MM.1S (cell line): ENCODE measurements at regions not wholly inside any gene's neighbourhood (a gene's known extent, or its start where the extent isn't known, plus 50 kb on each side); places are given as distances from the start of the nearest gene placed in this dataset.

ENCODE experiments used
- DNase-seq: peaks from one replicate; pipeline ENCODE4 v3.0.0-alpha.2; 2015
- H2AFZ ChIP-seq: fragments of 300-600 bp; sonication (generic); 2 replicates; pipeline ENCODE4 v1.6.0; 2016; ENCODE audit warnings: antibody characterized with exemption, low read length
- H3F3A ChIP-seq: fragments of 300-600 bp; sonication (generic); 2 replicates; pipeline ENCODE4 v1.6.1; 2016; ENCODE audit warnings: mild to moderate bottlenecking, antibody characterized with exemption, low read length, moderate library complexity, mixed read lengths; ENCODE audit not compliant: insufficient read depth
- H3K27ac ChIP-seq: fragments of 300-600 bp; sonication (generic); 2 replicates; pipeline ENCODE4 v1.5.1; 2016; ENCODE audit warnings: mild to moderate bottlenecking, low read length
- H3K27me3 ChIP-seq: fragments of 300-600 bp; sonication (generic); replicated peaks from 2 replicates; pipeline ENCODE4 v1.6.0; 2016; ENCODE audit warnings: low read length; ENCODE audit not compliant: insufficient read depth
- H3K36me3 ChIP-seq: fragments of 300-600 bp; sonication (generic); replicated peaks from 2 replicates; pipeline ENCODE4 v1.6.1; 2016; ENCODE audit warnings: mild to moderate bottlenecking, low read length, mixed read lengths; ENCODE audit not compliant: insufficient read depth
- H3K4me1 ChIP-seq: fragments of 300-600 bp; sonication (generic); 2 replicates; pipeline ENCODE4 v1.6.1; 2016; ENCODE audit warnings: low read length, mixed read lengths
- H3K4me2 ChIP-seq: fragments of 300-600 bp; sonication (generic); 2 replicates; pipeline ENCODE4 v1.6.0; 2016; ENCODE audit warnings: low read depth, low read length
- H3K4me3 ChIP-seq: fragments of 300-600 bp; sonication (generic); 2 replicates; pipeline ENCODE4 v1.5.1; 2016; ENCODE audit warnings: low read length, mixed read lengths
- H3K79me2 ChIP-seq: fragments of 300-600 bp; sonication (generic); 2 replicates; pipeline ENCODE4 v1.6.1; 2016; ENCODE audit warnings: mixed run types, low read length, mixed read lengths
- H3K9ac ChIP-seq: fragments of 300-600 bp; sonication (generic); 2 replicates; pipeline ENCODE4 v1.6.1; 2016; ENCODE audit warnings: low read length, mixed read lengths
- H3K9me2 ChIP-seq: fragments of 300-600 bp; sonication (generic); replicated peaks from 2 replicates; pipeline ENCODE4 v1.6.1; 2016; ENCODE audit warnings: mild to moderate bottlenecking, low read length, mixed read lengths; ENCODE audit not compliant: insufficient read depth
- H3K9me3 ChIP-seq: fragments of 300-600 bp; sonication (generic); replicated peaks from 2 replicates; pipeline ENCODE4 v1.6.1; 2016; ENCODE audit warnings: mild to moderate bottlenecking, low read length, mixed read lengths; ENCODE audit not compliant: insufficient read depth
- H4K20me1 ChIP-seq: fragments of 300-600 bp; sonication (generic); 2 replicates; pipeline ENCODE4 v1.6.1; 2016; ENCODE audit warnings: mild to moderate bottlenecking, low read length, moderate library complexity, mixed read lengths; ENCODE audit not compliant: insufficient read depth
- EZH2 ChIP-seq: fragments of 300-600 bp; sonication (generic); optimal IDR thresholded peaks from 2 replicates; pipeline ENCODE3; 2017; ENCODE audit warnings: low read depth, mild to moderate bottlenecking, antibody characterized with exemption, low read length, mixed read lengths
- EZH2phosphoT487 ChIP-seq: fragments of 300-600 bp; sonication (generic); IDR thresholded peaks from 2 replicates; pipeline ENCODE4 v1.6.1; 2018; ENCODE audit warnings: antibody characterized with exemption, low read length
- TF ChIP-seq, protein P1 (sequence below): fragments of 300-600 bp; sonication (generic); IDR thresholded peaks from 2 replicates; pipeline ENCODE4 v1.5.1; 2016; ENCODE audit warnings: antibody characterized with exemption, low read length, mixed read lengths

DNA sequence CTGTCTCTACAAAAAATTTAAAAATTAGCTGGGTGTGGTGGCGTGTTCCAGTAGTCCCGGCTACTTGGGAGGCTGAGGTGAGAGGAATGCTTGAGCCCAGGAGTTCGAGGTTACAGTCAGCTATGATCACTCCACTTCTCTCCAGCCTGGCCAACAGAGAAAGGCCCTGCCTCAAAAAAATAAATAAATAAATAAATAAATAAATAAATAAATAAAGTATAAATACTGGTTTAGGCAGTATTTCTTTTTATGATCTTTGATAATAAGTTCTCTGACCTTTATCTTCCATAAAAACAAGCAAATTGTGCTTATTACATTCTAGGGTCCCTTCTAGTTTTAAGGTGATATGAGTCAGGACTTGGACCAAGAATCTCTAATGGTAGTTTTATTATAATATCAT is 320.3 kb downstream of the PCDH19 start:
- no peaks in the 10 kb centered on the region for H4K20me1 ChIP-seq
- no peaks in the 10 kb centered on the region for H3F3A ChIP-seq
- no peaks in the 10 kb centered on the region for H3K27me3 ChIP-seq
- no peaks in the 10 kb centered on the region for H3K79me2 ChIP-seq
- no peaks in the 10 kb centered on the region for H3K9me2 ChIP-seq
- H3K9me3 ChIP-seq, result no peaks in the 10 kb centered on the region
- no peak overlapping the region for H3K9ac ChIP-seq
- H3K4me2 ChIP-seq, result no peak overlapping the region
- H3K4me3 ChIP-seq, result no peak overlapping the region
- TF ChIP-seq EZH2, result no peak
- TF ChIP-seq, protein P1, sequence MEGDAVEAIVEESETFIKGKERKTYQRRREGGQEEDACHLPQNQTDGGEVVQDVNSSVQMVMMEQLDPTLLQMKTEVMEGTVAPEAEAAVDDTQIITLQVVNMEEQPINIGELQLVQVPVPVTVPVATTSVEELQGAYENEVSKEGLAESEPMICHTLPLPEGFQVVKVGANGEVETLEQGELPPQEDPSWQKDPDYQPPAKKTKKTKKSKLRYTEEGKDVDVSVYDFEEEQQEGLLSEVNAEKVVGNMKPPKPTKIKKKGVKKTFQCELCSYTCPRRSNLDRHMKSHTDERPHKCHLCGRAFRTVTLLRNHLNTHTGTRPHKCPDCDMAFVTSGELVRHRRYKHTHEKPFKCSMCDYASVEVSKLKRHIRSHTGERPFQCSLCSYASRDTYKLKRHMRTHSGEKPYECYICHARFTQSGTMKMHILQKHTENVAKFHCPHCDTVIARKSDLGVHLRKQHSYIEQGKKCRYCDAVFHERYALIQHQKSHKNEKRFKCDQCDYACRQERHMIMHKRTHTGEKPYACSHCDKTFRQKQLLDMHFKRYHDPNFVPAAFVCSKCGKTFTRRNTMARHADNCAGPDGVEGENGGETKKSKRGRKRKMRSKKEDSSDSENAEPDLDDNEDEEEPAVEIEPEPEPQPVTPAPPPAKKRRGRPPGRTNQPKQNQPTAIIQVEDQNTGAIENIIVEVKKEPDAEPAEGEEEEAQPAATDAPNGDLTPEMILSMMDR, result no peak
- TF ChIP-seq EZH2phosphoT487, result no peak
- DNase-seq, result no peak
- H3K36me3 ChIP-seq, result no peaks in the 10 kb centered on the region
- H3K4me1 ChIP-seq, result no peaks in the 10 kb centered on the region
- H3K27ac ChIP-seq, result no peak overlapping the region
- H2AFZ ChIP-seq, result no peak overlapping the region

DNA sequence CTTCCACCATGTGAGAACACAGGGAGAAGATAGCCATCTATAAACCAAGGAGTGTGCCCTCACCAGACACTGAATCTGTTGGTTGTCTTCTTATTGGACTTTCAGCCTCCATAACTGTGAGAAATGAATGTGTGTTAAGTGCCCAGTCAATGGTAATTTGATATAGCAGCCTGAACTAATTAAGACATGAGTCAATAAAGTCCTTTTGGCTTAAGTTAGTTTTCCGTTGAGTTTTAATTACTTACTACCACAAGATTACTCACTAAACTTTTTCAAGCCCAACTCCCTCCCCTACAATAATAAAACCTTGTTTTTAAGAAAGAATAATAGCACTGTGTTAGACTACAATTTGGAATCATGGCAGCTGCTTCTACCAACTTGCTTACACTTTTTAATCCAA is 324.2 kb downstream of the PCDH19 start:
- H3F3A ChIP-seq, result no peaks in the 10 kb centered on the region
- no peaks in the 10 kb centered on the region for H3K27me3 ChIP-seq
- no peak overlapping the region for H3K4me3 ChIP-seq
- no peak overlapping the region for H3K4me2 ChIP-seq
- H2AFZ ChIP-seq, result no peak overlapping the region
- H3K9ac ChIP-seq, result no peak overlapping the region
- H3K9me2 ChIP-seq, result no peaks in the 10 kb centered on the region
- H3K79me2 ChIP-seq, result no peaks in the 10 kb centered on the region
- no peaks in the 10 kb centered on the region for H4K20me1 ChIP-seq
- no peaks in the 10 kb centered on the region for H3K36me3 ChIP-seq
- no peak overlapping the region for H3K27ac ChIP-seq
- H3K4me1 ChIP-seq, result no peaks in the 10 kb centered on the region
- no peak for TF ChIP-seq EZH2
- TF ChIP-seq, protein P1, result no peak
- no peak for DNase-seq
- H3K9me3 ChIP-seq, result no peaks in the 10 kb centered on the region

DNA sequence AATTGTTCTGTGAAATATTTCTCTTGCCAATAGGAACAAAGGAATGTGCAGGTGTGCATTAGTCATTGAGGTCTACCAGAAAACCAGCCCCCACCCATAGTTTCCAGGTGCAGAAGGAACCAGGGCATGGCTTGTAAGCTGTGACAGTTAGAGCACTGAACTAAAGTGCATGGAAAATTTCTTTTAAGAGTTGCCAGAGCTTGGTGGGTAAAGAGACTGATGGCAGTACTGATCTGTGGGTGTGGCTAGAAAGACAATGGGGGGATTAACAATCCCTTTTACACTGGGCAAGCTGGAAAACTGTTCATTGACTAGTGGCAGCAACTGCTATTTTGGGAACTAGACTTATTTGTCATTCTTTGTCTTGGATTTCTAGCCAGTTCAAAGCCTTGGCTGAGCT is 326.9 kb downstream of the PCDH19 start:
- no peak overlapping the region for H3K4me3 ChIP-seq

More for the DNA sequence above, 326.9 kb downstream of the PCDH19 start:
- Histone ChIP-seq H3K36me3 (no peaks in the 10 kb centered on the region), H3K27me3 (no peaks in the 10 kb centered on the region), H3K4me1 (no peaks in the 10 kb centered on the region), H3K4me2 (no peak overlapping the region), H3K27ac (no peak overlapping the region), H3K79me2 (no peaks in the 10 kb centered on the region), H3F3A (no peaks in the 10 kb centered on the region), H3K9me3 (no peaks in the 10 kb centered on the region), H4K20me1 (no peaks in the 10 kb centered on the region), H2AFZ (no peak overlapping the region), H3K9ac (no peak overlapping the region), H3K9me2 (no peaks in the 10 kb centered on the region)
- no peak for TF ChIP-seq EZH2phosphoT487
- no peak for TF ChIP-seq EZH2
- TF ChIP-seq, protein P1, result no peak
- no peak for DNase-seq
